ENCODE measurements at regions not wholly inside any gene's neighbourhood (a gene's known extent, or its start where the extent isn't known, plus 50 kb on each side); places are given as distances from the start of the nearest gene placed in this dataset.

GRCh38 chr2:226366920-226367319, 432.7 kb downstream of the IRS1 start:
- no peak for DNase-seq

GRCh38 chr2:226364217-226364616, 435.4 kb downstream of the IRS1 start:
- DNase-seq, result no peak

GRCh38 chr2:226362980-226363379, 436.6 kb downstream of the IRS1 start:
- no peak for DNase-seq

GRCh38 chr2:226360658-226361057, 439.0 kb downstream of the IRS1 start:
- DNase-seq, result no peak

- no peak for DNase-seq
These were observed 440.9 kb downstream of the IRS1 start for GRCh38 chr2:226358688-226359087.

- DNase-seq, result no peak
These were observed 441.8 kb downstream of the IRS1 start for GRCh38 chr2:226357816-226358215.

- no peak for DNase-seq
These were observed 444.0 kb downstream of the IRS1 start for GRCh38 chr2:226355600-226355999.

GRCh38 chr2:226354434-226354833, 445.2 kb downstream of the IRS1 start:
- DNase-seq, result no peak

- peak; percentile 12 to 65 for DNase-seq
These were observed 446.6 kb downstream of the IRS1 start for GRCh38 chr2:226352941-226353560.

- DNase-seq, result no peak
These were observed 447.9 kb downstream of the IRS1 start for GRCh38 chr2:226351711-226352110.

GRCh38 chr2:226339616-226340015, 460.0 kb downstream of the IRS1 start:
- no peak for DNase-seq

- no peak for DNase-seq
These were observed 460.8 kb downstream of the IRS1 start for GRCh38 chr2:226338825-226339224.

GRCh38 chr2:226337941-226338600, 461.5 kb downstream of the IRS1 start:
- DNase-seq, result no peak

GRCh38 chr2:226336283-226336682, 463.3 kb downstream of the IRS1 start:
- no peak for DNase-seq

- DNase-seq, result no peak
These were observed 464.5 kb downstream of the IRS1 start for GRCh38 chr2:226334981-226335720.

GRCh38 chr2:226333388-226333787, 466.2 kb downstream of the IRS1 start:
- DNase-seq, result no peak

- DNase-seq, result no peak
These were observed 469.4 kb downstream of the IRS1 start for GRCh38 chr2:226330206-226330605.

- no peak for DNase-seq
These were observed 470.4 kb downstream of the IRS1 start for GRCh38 chr2:226329180-226329579.

- DNase-seq, result no peak
These were observed 471.8 kb downstream of the IRS1 start for GRCh38 chr2:226327830-226328229.

- DNase-seq, result no peak
These were observed 474.1 kb downstream of the IRS1 start for GRCh38 chr2:226325526-226325925.

GRCh38 chr2:226320076-226320948, 479.3 kb downstream of the IRS1 start:
- no peak for DNase-seq

- no peak for DNase-seq
These were observed 481.6 kb downstream of the IRS1 start for GRCh38 chr2:226317970-226318369.

GRCh38 chr2:226313060-226313459, 486.6 kb downstream of the IRS1 start:
- DNase-seq, result no peak
